Thoracic aorta (tissue), 2 donors: ENCODE measurements at regions not wholly inside any gene's neighbourhood (a gene's known extent, or its start where the extent isn't known, plus 50 kb on each side); places are given as distances from the start of the nearest gene placed in this dataset.

ENCODE experiments used
- ATAC-seq: fragments of 150-250 bp; one replicate; pipeline ENCODE4 v1.8.0; 2017; ENCODE audit warnings: low read depth; ENCODE audit not compliant: insufficient number of reproducible peaks, low FRiP score
- DNase-seq: peaks from one replicate; pipeline ENCODE4 v3.0.0-alpha.2; 2020; ENCODE audit warnings: low spot score
- H3K27ac ChIP-seq, 2 donors: fragments of 200-600 bp; sonication (generic); 1 replicate in 1 of 2; 2 replicates in 1 of 2; pipeline ENCODE4 v1.5.1; 2016; ENCODE audit warnings: mild to moderate bottlenecking in 2 of 2, moderate library complexity in 2 of 2
- H3K27me3 ChIP-seq: fragments of 200-600 bp; sonication (generic); replicated peaks from 2 replicates; pipeline ENCODE4 v1.6.0; 2016; ENCODE audit warnings: mild to moderate bottlenecking; ENCODE audit not compliant: insufficient read depth
- H3K36me3 ChIP-seq: fragments of 200-600 bp; sonication (generic); one replicate; pipeline ENCODE4 v1.5.1; 2016
- H3K4me1 ChIP-seq, 2 donors: fragments of 200-600 bp; sonication (generic); 1 replicate in 1 of 2; 2 replicates in 1 of 2; pipeline versions ENCODE4 v1.5.1 to v1.6.0; 2016; ENCODE audit warnings: low read depth in 2 of 2, mild to moderate bottlenecking in 1 of 2; ENCODE audit not compliant: control insufficient read depth in 1 of 2
- H3K4me3 ChIP-seq: fragments of 200-600 bp; sonication (generic); 2 replicates; pipeline ENCODE4 v1.5.1; 2016; ENCODE audit warnings: mild to moderate bottlenecking
- H3K9me3 ChIP-seq: fragments of 200-600 bp; sonication (generic); 2 replicates; pipeline ENCODE4 v1.5.1; 2016
- TF ChIP-seq, protein P1 (sequence below): fragments of 200-600 bp; sonication (generic); IDR thresholded peaks from one replicate; pipeline ENCODE4 v1.5.1; 2019; ENCODE audit warnings: antibody characterized with exemption

DNA sequence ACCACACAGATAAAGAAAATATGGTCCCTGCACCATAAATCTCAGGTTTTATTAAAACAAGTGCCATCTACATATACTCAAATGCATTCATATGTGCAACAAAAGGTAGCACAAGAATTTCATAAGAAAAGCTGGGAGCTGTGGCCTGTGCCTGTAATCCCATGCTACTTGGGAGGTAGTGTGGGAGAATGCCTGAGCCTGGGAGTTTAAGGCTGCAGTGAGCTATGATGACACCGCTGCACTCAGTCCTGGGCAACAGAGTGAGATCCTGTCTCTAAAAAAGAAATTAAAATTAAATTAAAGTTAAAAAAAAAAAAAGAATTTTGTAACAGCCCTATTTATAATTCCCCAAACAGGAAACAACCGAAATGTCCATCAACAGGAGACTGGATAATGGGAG lies 81.3 kb upstream of the JADE1 start:
- ATAC-seq: no peak
- TF ChIP-seq, protein P1, sequence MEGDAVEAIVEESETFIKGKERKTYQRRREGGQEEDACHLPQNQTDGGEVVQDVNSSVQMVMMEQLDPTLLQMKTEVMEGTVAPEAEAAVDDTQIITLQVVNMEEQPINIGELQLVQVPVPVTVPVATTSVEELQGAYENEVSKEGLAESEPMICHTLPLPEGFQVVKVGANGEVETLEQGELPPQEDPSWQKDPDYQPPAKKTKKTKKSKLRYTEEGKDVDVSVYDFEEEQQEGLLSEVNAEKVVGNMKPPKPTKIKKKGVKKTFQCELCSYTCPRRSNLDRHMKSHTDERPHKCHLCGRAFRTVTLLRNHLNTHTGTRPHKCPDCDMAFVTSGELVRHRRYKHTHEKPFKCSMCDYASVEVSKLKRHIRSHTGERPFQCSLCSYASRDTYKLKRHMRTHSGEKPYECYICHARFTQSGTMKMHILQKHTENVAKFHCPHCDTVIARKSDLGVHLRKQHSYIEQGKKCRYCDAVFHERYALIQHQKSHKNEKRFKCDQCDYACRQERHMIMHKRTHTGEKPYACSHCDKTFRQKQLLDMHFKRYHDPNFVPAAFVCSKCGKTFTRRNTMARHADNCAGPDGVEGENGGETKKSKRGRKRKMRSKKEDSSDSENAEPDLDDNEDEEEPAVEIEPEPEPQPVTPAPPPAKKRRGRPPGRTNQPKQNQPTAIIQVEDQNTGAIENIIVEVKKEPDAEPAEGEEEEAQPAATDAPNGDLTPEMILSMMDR: no peak
- no peaks in the 10 kb centered on the region for H3K36me3 ChIP-seq
- peaks cover 0 to 4% of the 10 kb centered on the region in 2 donors for H3K4me1 ChIP-seq
- H3K4me3 ChIP-seq: no peak overlapping the region
- H3K27me3 ChIP-seq: no peaks in the 10 kb centered on the region
- H3K27ac ChIP-seq: no peak overlapping the region
- no peaks in the 10 kb centered on the region for H3K9me3 ChIP-seq
- DNase-seq: no peak

DNA sequence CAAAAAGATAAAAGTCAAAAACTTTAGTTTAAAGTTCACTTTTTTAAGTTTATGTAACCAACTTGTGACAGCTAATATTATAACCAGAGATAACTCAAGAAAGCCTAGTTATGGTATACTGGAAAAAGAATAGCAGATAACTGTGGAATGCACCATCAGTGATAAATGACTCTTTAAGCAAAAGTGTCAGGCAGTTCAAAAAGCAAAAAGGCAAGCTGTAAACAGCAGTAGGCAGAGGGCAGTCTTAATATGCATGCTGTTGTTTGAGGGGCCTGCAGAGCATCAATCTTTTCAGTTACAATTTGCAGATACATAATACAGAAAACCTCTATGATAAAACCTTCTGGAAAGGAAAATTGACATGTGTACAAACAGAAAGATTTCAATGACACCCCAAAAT lies 81.8 kb upstream of the JADE1 start:
- no peaks in the 10 kb centered on the region for H3K9me3 ChIP-seq
- no peak overlapping the region for H3K27ac ChIP-seq
- H3K4me3 ChIP-seq: no peak overlapping the region
- ATAC-seq (no peak), DNase-seq (no peak)
- no peaks in the 10 kb centered on the region for H3K27me3 ChIP-seq
- H3K36me3 ChIP-seq: no peaks in the 10 kb centered on the region
- H3K4me1 ChIP-seq: peaks cover 0 to 4% of the 10 kb centered on the region in 2 donors
- TF ChIP-seq, protein P1: no peak

DNA sequence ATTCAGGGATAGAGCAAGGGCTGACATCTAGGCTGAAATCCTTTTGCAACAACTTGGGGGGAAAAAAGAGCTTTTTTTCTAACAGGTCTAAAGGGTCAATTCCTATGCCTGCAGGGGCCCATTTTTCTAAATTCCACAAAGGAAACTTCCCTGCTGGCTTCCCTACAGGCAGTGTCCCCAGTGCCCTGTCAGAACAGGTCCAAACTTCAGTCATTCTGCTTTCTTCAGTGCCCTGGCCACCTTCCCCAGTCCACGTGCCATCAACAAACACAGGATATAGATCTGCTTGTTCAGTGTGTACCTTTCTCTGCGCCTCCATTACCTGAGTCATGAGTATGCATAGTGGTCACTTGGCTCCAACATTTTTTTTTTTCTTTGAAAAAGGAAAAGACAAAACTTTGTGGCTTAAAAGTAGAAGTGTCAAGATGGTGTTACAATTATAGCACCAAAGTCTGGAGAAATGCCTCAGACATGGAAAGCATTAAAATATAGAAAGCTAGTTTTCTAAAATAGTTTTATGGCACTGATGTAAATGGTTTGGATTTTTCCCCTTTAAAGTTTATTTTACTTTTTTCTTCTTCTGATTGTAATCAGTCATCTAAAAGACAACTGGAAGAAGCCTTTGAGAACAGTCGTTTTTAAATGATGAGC lies 84.0 kb upstream of the JADE1 start:
- H3K36me3 ChIP-seq: no peaks in the 10 kb centered on the region
- DNase-seq: no peak
- H3K27ac ChIP-seq: no peak overlapping the region
- peaks cover 0 to 4% of the 10 kb centered on the region in 2 donors for H3K4me1 ChIP-seq
- H3K9me3 ChIP-seq: no peaks in the 10 kb centered on the region
- no peaks in the 10 kb centered on the region for H3K27me3 ChIP-seq
- TF ChIP-seq, protein P1: no peak
- no peak for ATAC-seq
- no peak overlapping the region for H3K4me3 ChIP-seq

DNA sequence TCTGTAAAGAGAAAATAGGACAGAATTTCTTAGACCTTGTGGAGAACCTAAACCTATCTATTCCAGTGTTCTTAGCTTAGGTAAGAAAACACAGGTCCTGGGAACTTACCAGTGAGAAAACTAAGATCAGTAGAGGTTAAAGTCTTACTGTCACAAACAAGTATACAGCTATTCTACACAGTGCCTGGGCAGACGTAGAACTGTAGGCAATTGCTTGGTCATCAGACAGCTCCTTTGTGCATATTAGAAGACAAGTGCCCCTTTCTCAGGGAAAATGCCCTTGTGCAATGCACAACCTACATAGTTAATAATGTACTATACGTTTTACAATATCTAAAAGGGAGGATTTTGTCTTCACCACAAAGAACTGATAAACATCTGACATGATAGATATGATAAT lies 86.6 kb upstream of the JADE1 start:
- Histone ChIP-seq H3K4me1 (peaks cover 0 to 4% of the 10 kb centered on the region in 2 donors), H3K4me3 (no peak overlapping the region), H3K27ac (no peak overlapping the region), H3K9me3 (no peaks in the 10 kb centered on the region), H3K36me3 (no peaks in the 10 kb centered on the region), H3K27me3 (no peaks in the 10 kb centered on the region)
- DNase-seq (no peak), ATAC-seq (no peak)
- TF ChIP-seq, protein P1: no peak

DNA sequence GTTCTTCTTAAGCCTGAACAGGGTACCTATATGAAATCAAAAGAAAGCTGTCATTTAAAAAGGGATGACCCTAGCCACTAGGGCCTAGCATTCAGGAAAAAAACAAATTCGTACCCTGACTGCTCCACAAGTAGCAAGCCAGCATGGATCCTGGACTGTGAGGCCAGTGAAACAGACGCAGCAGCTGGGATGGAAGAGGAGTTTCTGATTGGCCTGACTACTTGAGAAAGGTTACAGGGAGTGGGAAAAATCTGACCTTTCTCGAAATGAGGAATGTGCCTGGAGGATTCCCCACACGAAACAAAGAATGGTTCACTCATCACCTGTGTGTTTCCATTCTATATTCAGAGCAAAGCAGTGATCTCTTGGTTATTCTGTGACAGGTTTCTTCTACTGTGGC lies 87.6 kb upstream of the JADE1 start:
- Histone ChIP-seq H3K36me3 (no peaks in the 10 kb centered on the region), H3K27me3 (no peaks in the 10 kb centered on the region), H3K4me3 (no peak overlapping the region), H3K27ac (no peak overlapping the region), H3K4me1 (peaks cover 0 to 6% of the 10 kb centered on the region in 2 donors), H3K9me3 (no peaks in the 10 kb centered on the region)
- TF ChIP-seq, protein P1: no peak
- DNase-seq (no peak), ATAC-seq (no peak)
